ENCODE measurements at regions not wholly inside any gene's neighbourhood (a gene's known extent, or its start where the extent isn't known, plus 50 kb on each side); places are given as distances from the start of the nearest gene placed in this dataset.

- no peak for DNase-seq (ENCODE audit: low read depth in 1 of 2, low spot score in 1 of 2)
- TF ChIP-seq, protein P1, sequence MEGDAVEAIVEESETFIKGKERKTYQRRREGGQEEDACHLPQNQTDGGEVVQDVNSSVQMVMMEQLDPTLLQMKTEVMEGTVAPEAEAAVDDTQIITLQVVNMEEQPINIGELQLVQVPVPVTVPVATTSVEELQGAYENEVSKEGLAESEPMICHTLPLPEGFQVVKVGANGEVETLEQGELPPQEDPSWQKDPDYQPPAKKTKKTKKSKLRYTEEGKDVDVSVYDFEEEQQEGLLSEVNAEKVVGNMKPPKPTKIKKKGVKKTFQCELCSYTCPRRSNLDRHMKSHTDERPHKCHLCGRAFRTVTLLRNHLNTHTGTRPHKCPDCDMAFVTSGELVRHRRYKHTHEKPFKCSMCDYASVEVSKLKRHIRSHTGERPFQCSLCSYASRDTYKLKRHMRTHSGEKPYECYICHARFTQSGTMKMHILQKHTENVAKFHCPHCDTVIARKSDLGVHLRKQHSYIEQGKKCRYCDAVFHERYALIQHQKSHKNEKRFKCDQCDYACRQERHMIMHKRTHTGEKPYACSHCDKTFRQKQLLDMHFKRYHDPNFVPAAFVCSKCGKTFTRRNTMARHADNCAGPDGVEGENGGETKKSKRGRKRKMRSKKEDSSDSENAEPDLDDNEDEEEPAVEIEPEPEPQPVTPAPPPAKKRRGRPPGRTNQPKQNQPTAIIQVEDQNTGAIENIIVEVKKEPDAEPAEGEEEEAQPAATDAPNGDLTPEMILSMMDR (IDR thresholded peaks at IDR 0.05; ENCODE audit: low read depth, low read length): no peak
- Histone ChIP-seq H3K27ac (no peak overlapping the region), H3K4me3 (no peak overlapping the region), H3K4me1 (ENCODE audit: low read depth) (peaks cover 61% of the 10 kb centered on the region), H3K27me3 (no peaks in the 10 kb centered on the region), H3K36me3 (no peaks in the 10 kb centered on the region), H3K9me3 (ENCODE audit: low read depth) (no peaks in the 10 kb centered on the region)
Observed at GRCh38 chr1:232550007-232550406, 79.9 kb downstream of the SIPA1L2 start.

DNA sequence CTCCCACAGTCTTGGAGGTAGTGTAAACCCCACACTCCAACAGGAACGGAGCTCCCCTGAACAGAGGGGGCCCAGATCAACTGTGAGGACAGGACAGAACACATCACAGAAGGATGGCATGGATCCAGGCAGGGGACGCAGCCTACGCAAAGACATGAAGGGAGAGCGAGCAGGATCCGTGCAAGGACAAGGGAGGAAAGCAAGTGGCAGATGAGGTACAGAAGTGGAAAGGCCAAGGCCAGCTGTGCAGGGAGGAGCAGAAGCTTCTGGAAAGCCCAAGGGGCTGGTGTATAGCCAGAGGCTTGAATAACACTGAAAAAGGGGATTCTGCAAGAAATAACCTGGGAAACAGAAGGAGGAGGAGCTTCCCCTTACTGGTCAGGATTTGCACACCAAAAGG is 81.2 kb downstream of the SIPA1L2 start:
- Histone ChIP-seq H3K4me1 (ENCODE audit: low read depth) (peaks cover 47% of the 10 kb centered on the region), H3K36me3 (no peaks in the 10 kb centered on the region), H3K27ac (no peak overlapping the region), H3K9me3 (ENCODE audit: low read depth) (no peaks in the 10 kb centered on the region), H3K27me3 (no peaks in the 10 kb centered on the region), H3K4me3 (no peak overlapping the region)
- TF ChIP-seq, protein P1 (IDR thresholded peaks at IDR 0.05; ENCODE audit: low read depth, low read length): no peak
- no peak for DNase-seq (ENCODE audit: low read depth in 1 of 2, low spot score in 1 of 2)

GRCh38 chr1:232547938-232548484 is 81.9 kb downstream of the SIPA1L2 start:
- DNase-seq (ENCODE audit: low read depth in 1 of 2, low spot score in 1 of 2): no peak
- TF ChIP-seq, protein P1 (IDR thresholded peaks at IDR 0.05; ENCODE audit: low read depth, low read length): no peak
- no peak overlapping the region for H3K4me3 ChIP-seq
- no peaks in the 10 kb centered on the region for H3K9me3 ChIP-seq (ENCODE audit: low read depth)
- peaks cover 41% of the 10 kb centered on the region for H3K4me1 ChIP-seq (ENCODE audit: low read depth)
- no peaks in the 10 kb centered on the region for H3K36me3 ChIP-seq
- no peaks in the 10 kb centered on the region for H3K27me3 ChIP-seq
- no peak overlapping the region for H3K27ac ChIP-seq

- Histone ChIP-seq H3K27me3 (no peaks in the 10 kb centered on the region), H3K9me3 (ENCODE audit: low read depth) (no peaks in the 10 kb centered on the region), H3K36me3 (no peaks in the 10 kb centered on the region), H3K4me1 (ENCODE audit: low read depth) (peaks cover 31% of the 10 kb centered on the region), H3K4me3 (no peak overlapping the region), H3K27ac (no peak overlapping the region)
- DNase-seq (ENCODE audit: low read depth in 1 of 2, low spot score in 1 of 2): no peak
- TF ChIP-seq, protein P1 (IDR thresholded peaks at IDR 0.05; ENCODE audit: low read depth, low read length): no peak
Observed at GRCh38 chr1:232542633-232543593, 87.0 kb downstream of the SIPA1L2 start.

DNA sequence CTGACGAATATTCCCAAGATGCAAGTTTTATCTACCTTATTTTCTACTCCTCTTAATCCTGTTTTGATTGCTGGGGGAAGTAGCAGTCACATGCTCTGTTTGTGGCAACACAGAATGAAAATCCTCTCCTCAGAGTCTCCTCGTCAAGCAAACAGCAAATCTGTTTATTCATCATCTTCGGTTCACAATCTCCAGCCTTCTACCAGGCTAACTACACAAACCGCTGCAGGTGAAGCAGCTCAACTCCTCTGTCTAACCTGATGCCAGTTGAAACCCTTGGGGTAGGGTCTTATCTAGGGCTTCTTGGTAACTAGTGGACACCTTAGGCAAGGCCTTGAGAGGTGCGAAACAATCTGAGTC is 91.0 kb downstream of the SIPA1L2 start:
- TF ChIP-seq, protein P1 (IDR thresholded peaks at IDR 0.05; ENCODE audit: low read depth, low read length): no peak

More for the DNA sequence above, 91.0 kb downstream of the SIPA1L2 start:
- Histone ChIP-seq H3K4me1 (ENCODE audit: low read depth) (peaks cover 19% of the 10 kb centered on the region), H3K27me3 (no peaks in the 10 kb centered on the region), H3K9me3 (ENCODE audit: low read depth) (no peaks in the 10 kb centered on the region), H3K4me3 (no peak overlapping the region), H3K27ac (no peak overlapping the region), H3K36me3 (no peaks in the 10 kb centered on the region)
- DNase-seq (ENCODE audit: low read depth in 1 of 2, low spot score in 1 of 2): no peak

All from cardiac muscle cell (in vitro differentiated cells and primary cell).